DOHH2 (cell line): ENCODE measurements at regions not wholly inside any gene's neighbourhood (a gene's known extent, or its start where the extent isn't known, plus 50 kb on each side); places are given as distances from the start of the nearest gene placed in this dataset.

Experiments used
- CTCF ChIP-seq: fragments of 200-600 bp; sonication (generic); IDR thresholded peaks from one replicate; pipeline ENCODE4 v1.5.1; 2014; ENCODE audit warnings: antibody characterized with exemption, mild to moderate bottlenecking, low read depth, low read length; ENCODE audit not compliant: poor library complexity, severe bottlenecking
- EZH2phosphoT487 ChIP-seq: fragments of 200-600 bp; sonication (generic); IDR thresholded peaks from 2 replicates; pipeline ENCODE4 v1.6.1; 2017; ENCODE audit warnings: borderline replicate concordance, mild to moderate bottlenecking, antibody characterized with exemption, low read length, moderate library complexity, mixed read lengths

GRCh38 chr4:111230265-111230664 lies 607.4 kb upstream of the PITX2 start:
- TF ChIP-seq CTCF (no peak), EZH2phosphoT487 (no peak)
